Neural crest cell (in vitro differentiated cells): ENCODE measurements at regions not wholly inside any gene's neighbourhood (a gene's known extent, or its start where the extent isn't known, plus 50 kb on each side); places are given as distances from the start of the nearest gene placed in this dataset.

Experiments
- DNase-seq: peaks from one replicate; pipeline ENCODE4 v3.0.0; 2021; ENCODE audit warnings: low read depth, mixed read lengths, low spot score
- H3K27ac Mint-ChIP-seq: one replicate; pipeline ENCODE4 v1.8.0; 2021; ENCODE audit warnings: mild to moderate bottlenecking, mixed read lengths; ENCODE audit not compliant: unreplicated experiment
- H3K27me3 Mint-ChIP-seq: 2 replicates; pipeline ENCODE4 v1.8.0; 2021; ENCODE audit warnings: low read depth, mild to moderate bottlenecking, mixed read lengths
- H3K36me3 Mint-ChIP-seq: 2 replicates; pipeline ENCODE4 v1.8.0; 2021; ENCODE audit warnings: low read depth, mild to moderate bottlenecking, mixed read lengths
- H3K4me1 Mint-ChIP-seq: 2 replicates; pipeline ENCODE4 v1.8.0; 2021; ENCODE audit warnings: mixed read lengths
- H3K4me3 Mint-ChIP-seq: one replicate; pipeline ENCODE4 v1.8.0; 2021; ENCODE audit warnings: mild to moderate bottlenecking, mixed read lengths
- H3K9me3 Mint-ChIP-seq: 2 replicates; pipeline ENCODE4 v1.8.0; 2021; ENCODE audit warnings: mixed read lengths
- CTCF ChIP-seq: fragments of 200-600 bp; sonication (generic); conservative IDR thresholded peaks from 2 replicates; pipeline ENCODE4 v1.5.0; 2021; ENCODE audit warnings: antibody characterized with exemption, mild to moderate bottlenecking

- DNase-seq = no peak
- Mint-ChIP-seq H3K36me3 (no peaks in the 10 kb centered on the region), H3K4me1 (no peaks in the 10 kb centered on the region), H3K9me3 (no peaks in the 10 kb centered on the region), H3K27ac (no peak overlapping the region), H3K27me3 (peaks cover 2% of the 10 kb centered on the region), H3K4me3 (no peak overlapping the region)
- TF ChIP-seq CTCF = no peak
Observed at GRCh38 chr10:8247191-8247590, 192.7 kb downstream of the GATA3 start.

GRCh38 chr10:8248868-8249267, 194.4 kb downstream of the GATA3 start:
- no peaks in the 10 kb centered on the region for H3K9me3 Mint-ChIP-seq
- no peaks in the 10 kb centered on the region for H3K4me1 Mint-ChIP-seq

GRCh38 chr10:8254350-8254749, 199.9 kb downstream of the GATA3 start:
- Mint-ChIP-seq H3K27ac (no peak overlapping the region), H3K4me3 (no peak overlapping the region), H3K36me3 (peaks cover 2% of the 10 kb centered on the region), H3K27me3 (peaks cover 32% of the 10 kb centered on the region), H3K9me3 (no peaks in the 10 kb centered on the region), H3K4me1 (no peaks in the 10 kb centered on the region)
- TF ChIP-seq CTCF = no peak
- no peak for DNase-seq

More at GRCh38 chr10:8248868-8249267, 194.4 kb downstream of the GATA3 start:
- Mint-ChIP-seq H3K27ac (no peak overlapping the region), H3K36me3 (no peaks in the 10 kb centered on the region), H3K27me3 (peaks cover 5% of the 10 kb centered on the region), H3K4me3 (no peak overlapping the region)
- TF ChIP-seq CTCF = no peak
- no peak for DNase-seq

- no peaks in the 10 kb centered on the region for H3K4me1 Mint-ChIP-seq
- no peaks in the 10 kb centered on the region for H3K9me3 Mint-ChIP-seq
- H3K36me3 Mint-ChIP-seq = peaks cover 2% of the 10 kb centered on the region
- peaks cover 38% of the 10 kb centered on the region for H3K27me3 Mint-ChIP-seq
- H3K27ac Mint-ChIP-seq = no peak overlapping the region
- no peak overlapping the region for H3K4me3 Mint-ChIP-seq
- TF ChIP-seq CTCF = no peak
- DNase-seq = no peak
Observed at GRCh38 chr10:8255301-8255700, 200.8 kb downstream of the GATA3 start.

GRCh38 chr10:8260645-8261044, 206.2 kb downstream of the GATA3 start:
- peaks cover 2% of the 10 kb centered on the region for H3K36me3 Mint-ChIP-seq
- DNase-seq = no peak
- no peak overlapping the region for H3K27ac Mint-ChIP-seq
- H3K4me3 Mint-ChIP-seq = no peak overlapping the region
- peaks cover 46% of the 10 kb centered on the region for H3K27me3 Mint-ChIP-seq
- no peaks in the 10 kb centered on the region for H3K4me1 Mint-ChIP-seq
- no peaks in the 10 kb centered on the region for H3K9me3 Mint-ChIP-seq
- no peak for TF ChIP-seq CTCF

- H3K27ac Mint-ChIP-seq = no peak overlapping the region
- no peak for DNase-seq
- H3K27me3 Mint-ChIP-seq = peaks cover 45% of the 10 kb centered on the region
- H3K4me1 Mint-ChIP-seq = no peaks in the 10 kb centered on the region
- peaks cover 2% of the 10 kb centered on the region for H3K36me3 Mint-ChIP-seq
- no peak for TF ChIP-seq CTCF
- no peak overlapping the region for H3K4me3 Mint-ChIP-seq
- H3K9me3 Mint-ChIP-seq = no peaks in the 10 kb centered on the region
Observed at GRCh38 chr10:8262317-8262716, 207.8 kb downstream of the GATA3 start.
